ENCODE measurements at regions not wholly inside any gene's neighbourhood (a gene's known extent, or its start where the extent isn't known, plus 50 kb on each side); places are given as distances from the start of the nearest gene placed in this dataset.

DNA sequence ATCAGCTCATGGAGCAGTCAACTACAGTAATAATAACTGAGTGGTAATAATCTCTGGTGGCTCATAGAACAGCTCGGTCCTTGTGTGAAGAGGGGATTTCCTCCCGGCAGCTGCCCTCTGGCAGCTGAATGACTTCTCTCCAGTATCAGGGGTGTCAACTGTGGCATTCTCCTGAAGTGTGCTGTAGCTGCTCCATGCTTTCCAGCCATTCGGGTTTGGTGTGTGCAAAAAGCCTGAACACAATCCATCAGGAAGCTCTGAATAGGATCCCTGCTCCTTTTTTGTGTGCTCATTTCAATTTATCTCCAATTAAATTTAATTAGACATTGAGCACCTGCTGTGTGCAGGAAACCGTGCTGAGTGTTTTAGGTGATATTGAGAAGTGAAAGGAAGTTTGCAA, 59.8 kb upstream of the BARX1 start:
- TF ChIP-seq, protein P1, sequence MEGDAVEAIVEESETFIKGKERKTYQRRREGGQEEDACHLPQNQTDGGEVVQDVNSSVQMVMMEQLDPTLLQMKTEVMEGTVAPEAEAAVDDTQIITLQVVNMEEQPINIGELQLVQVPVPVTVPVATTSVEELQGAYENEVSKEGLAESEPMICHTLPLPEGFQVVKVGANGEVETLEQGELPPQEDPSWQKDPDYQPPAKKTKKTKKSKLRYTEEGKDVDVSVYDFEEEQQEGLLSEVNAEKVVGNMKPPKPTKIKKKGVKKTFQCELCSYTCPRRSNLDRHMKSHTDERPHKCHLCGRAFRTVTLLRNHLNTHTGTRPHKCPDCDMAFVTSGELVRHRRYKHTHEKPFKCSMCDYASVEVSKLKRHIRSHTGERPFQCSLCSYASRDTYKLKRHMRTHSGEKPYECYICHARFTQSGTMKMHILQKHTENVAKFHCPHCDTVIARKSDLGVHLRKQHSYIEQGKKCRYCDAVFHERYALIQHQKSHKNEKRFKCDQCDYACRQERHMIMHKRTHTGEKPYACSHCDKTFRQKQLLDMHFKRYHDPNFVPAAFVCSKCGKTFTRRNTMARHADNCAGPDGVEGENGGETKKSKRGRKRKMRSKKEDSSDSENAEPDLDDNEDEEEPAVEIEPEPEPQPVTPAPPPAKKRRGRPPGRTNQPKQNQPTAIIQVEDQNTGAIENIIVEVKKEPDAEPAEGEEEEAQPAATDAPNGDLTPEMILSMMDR (IDR thresholded peaks at IDR 0.05): no peak
- TF ChIP-seq POLR2A (IDR thresholded peaks at IDR 0.05) (no peak), POLR2AphosphoS5 (IDR thresholded peaks at IDR 0.05) (no peak)

Data from breast epithelium (tissue), 3 donors.